ENCODE measurements at regions not wholly inside any gene's neighbourhood (a gene's known extent, or its start where the extent isn't known, plus 50 kb on each side); places are given as distances from the start of the nearest gene placed in this dataset.
A peak's percentile ranks its signal among the peaks of the same experiment; 100 is the strongest.

DNA sequence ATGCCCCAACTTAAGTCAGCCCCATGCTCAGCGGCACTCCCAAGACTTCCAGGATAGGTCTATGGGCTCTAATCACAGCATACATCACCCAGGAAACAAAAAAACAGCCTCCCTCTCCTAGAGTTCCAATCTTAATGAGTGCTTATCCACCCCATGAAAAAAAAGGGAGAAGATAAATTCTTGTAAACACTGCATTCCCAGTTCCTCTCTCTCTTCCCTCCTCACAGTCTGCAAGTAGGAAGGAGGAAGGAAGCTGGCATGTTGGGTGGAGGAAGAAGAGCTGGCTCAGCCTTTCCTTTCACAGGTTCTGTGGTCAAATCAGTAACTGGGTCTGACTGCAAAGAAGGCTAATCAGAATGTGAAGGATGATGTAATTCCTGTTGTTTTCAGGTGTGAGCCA is 69.9 kb upstream of the ZC3H11B start:
- Histone ChIP-seq H3K4me1 (ENCODE audit: control insufficient read depth in 5 of 5, insufficient read depth in 5 of 5, low read length in 5 of 5) (no peaks in the 10 kb centered on the region), H3K27me3 (ENCODE audit: control insufficient read depth in 3 of 3, insufficient read depth in 3 of 3, low read length in 2 of 3) (no peaks in the 10 kb centered on the region), H3K9ac (ENCODE audit: insufficient read depth in 1 of 2, low read length in 2 of 2) (no peak overlapping the region), H3K36me3 (ENCODE audit: control insufficient read depth in 4 of 4, insufficient read depth in 4 of 4, low read length in 4 of 4) (no peaks in the 10 kb centered on the region), H3K9me3 (ENCODE audit: control insufficient read depth in 4 of 4, insufficient read depth in 3 of 4, low read length in 3 of 4) (no peaks in the 10 kb centered on the region), H3K4me3 (no peak overlapping the region), H3K27ac (ENCODE audit: low read depth in 1 of 2, low read length in 1 of 2) (no peak overlapping the region)
- TF ChIP-seq, protein P1, sequence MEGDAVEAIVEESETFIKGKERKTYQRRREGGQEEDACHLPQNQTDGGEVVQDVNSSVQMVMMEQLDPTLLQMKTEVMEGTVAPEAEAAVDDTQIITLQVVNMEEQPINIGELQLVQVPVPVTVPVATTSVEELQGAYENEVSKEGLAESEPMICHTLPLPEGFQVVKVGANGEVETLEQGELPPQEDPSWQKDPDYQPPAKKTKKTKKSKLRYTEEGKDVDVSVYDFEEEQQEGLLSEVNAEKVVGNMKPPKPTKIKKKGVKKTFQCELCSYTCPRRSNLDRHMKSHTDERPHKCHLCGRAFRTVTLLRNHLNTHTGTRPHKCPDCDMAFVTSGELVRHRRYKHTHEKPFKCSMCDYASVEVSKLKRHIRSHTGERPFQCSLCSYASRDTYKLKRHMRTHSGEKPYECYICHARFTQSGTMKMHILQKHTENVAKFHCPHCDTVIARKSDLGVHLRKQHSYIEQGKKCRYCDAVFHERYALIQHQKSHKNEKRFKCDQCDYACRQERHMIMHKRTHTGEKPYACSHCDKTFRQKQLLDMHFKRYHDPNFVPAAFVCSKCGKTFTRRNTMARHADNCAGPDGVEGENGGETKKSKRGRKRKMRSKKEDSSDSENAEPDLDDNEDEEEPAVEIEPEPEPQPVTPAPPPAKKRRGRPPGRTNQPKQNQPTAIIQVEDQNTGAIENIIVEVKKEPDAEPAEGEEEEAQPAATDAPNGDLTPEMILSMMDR (IDR thresholded peaks at IDR 0.05; ENCODE audit: control extremely low read depth, extremely low read depth) = no peak
- 84 to 96% methylated on average over 1 of the region's 1 CpG for WGBS, 2 donors
- DNase-seq = no peak
- ATAC-seq (ENCODE audit: insufficient read depth, low FRiP score) = no peak

GRCh38 chr1:219681876-219682275 is 69.0 kb upstream of the ZC3H11B start:
- H3K4me3 ChIP-seq = no peak overlapping the region
- no peaks in the 10 kb centered on the region for H3K36me3 ChIP-seq (ENCODE audit: control insufficient read depth in 4 of 4, insufficient read depth in 4 of 4, low read length in 4 of 4)
- no peaks in the 10 kb centered on the region for H3K9me3 ChIP-seq (ENCODE audit: control insufficient read depth in 4 of 4, insufficient read depth in 3 of 4, low read length in 3 of 4)
- no peak overlapping the region for H3K27ac ChIP-seq (ENCODE audit: low read depth in 1 of 2, low read length in 1 of 2)
- DNase-seq (no peak), ATAC-seq (ENCODE audit: insufficient read depth, low FRiP score) (no peak)
- TF ChIP-seq, protein P1 (IDR thresholded peaks at IDR 0.05; ENCODE audit: control extremely low read depth, extremely low read depth) = no peak
- WGBS, 2 donors = 61 to 68% methylated on average over 1 of the region's 1 CpG
- H3K27me3 ChIP-seq (ENCODE audit: control insufficient read depth in 3 of 3, insufficient read depth in 3 of 3, low read length in 2 of 3) = no peaks in the 10 kb centered on the region
- H3K9ac ChIP-seq (ENCODE audit: insufficient read depth in 1 of 2, low read length in 2 of 2) = no peak overlapping the region
- peaks cover 0 to 2% (median 0%) of the 10 kb centered on the region in 5 donors for H3K4me1 ChIP-seq (ENCODE audit: control insufficient read depth in 5 of 5, insufficient read depth in 5 of 5, low read length in 5 of 5)

- Histone ChIP-seq H3K27me3 (ENCODE audit: control insufficient read depth in 3 of 3, insufficient read depth in 3 of 3, low read length in 2 of 3) (no peaks in the 10 kb centered on the region), H3K36me3 (ENCODE audit: control insufficient read depth in 4 of 4, insufficient read depth in 4 of 4, low read length in 4 of 4) (no peaks in the 10 kb centered on the region), H3K9ac (ENCODE audit: insufficient read depth in 1 of 2, low read length in 2 of 2) (no peak overlapping the region), H3K4me3 (no peak overlapping the region), H3K4me1 (ENCODE audit: control insufficient read depth in 5 of 5, insufficient read depth in 5 of 5, low read length in 5 of 5) (peaks cover 0 to 7% (median 2%) of the 10 kb centered on the region in 5 donors), H3K9me3 (ENCODE audit: control insufficient read depth in 4 of 4, insufficient read depth in 3 of 4, low read length in 3 of 4) (no peaks in the 10 kb centered on the region), H3K27ac (ENCODE audit: low read depth in 1 of 2, low read length in 1 of 2) (no peak overlapping the region)
- TF ChIP-seq, protein P1 (IDR thresholded peaks at IDR 0.05; ENCODE audit: control extremely low read depth, extremely low read depth) = no peak
- ATAC-seq (ENCODE audit: insufficient read depth, low FRiP score) = no peak
- 76 to 84% methylated on average over 8 of the region's 8 CpGs for WGBS, 2 donors
- peak in 2 of 3 donors; percentile 51 to 55 for DNase-seq
Observed at GRCh38 chr1:219676012-219676765, 63.3 kb upstream of the ZC3H11B start.
